K562 (cell line): ENCODE measurements at regions not wholly inside any gene's neighbourhood (a gene's known extent, or its start where the extent isn't known, plus 50 kb on each side); places are given as distances from the start of the nearest gene placed in this dataset.

Experiments used
- NCOA4 ChIP-seq: fragments of 450-650 bp; IDR thresholded peaks from 2 replicates; pipeline ENCODE4 v1.6.1; 2018; ENCODE audit warnings: mild to moderate bottlenecking; ENCODE audit not compliant: partially characterized antibody
- RAD21 ChIP-seq, 2 experiments: fragments of 250-450 bp in 1 of 2; fragments of 450-650 bp in 1 of 2; sonication (Bioruptor Pico) in 1 of 2; formaldehyde crosslinking in 1 of 2; IDR thresholded peaks in 1 of 2; conservative IDR thresholded peaks in 1 of 2; 2 replicates each; pipeline versions ENCODE4 v1.4.0 to v1.8.0; 2020 to 2022; ENCODE audit warnings: mild to moderate bottlenecking in 2 of 2, moderate library complexity in 1 of 2
- REST ChIP-seq, 2 experiments: fragments of 450-650 bp; formaldehyde crosslinking in 1 of 2; IDR thresholded peaks; 2 replicates each; pipeline versions ENCODE4 v1.4.0 to v1.6.1; 2014 to 2020; ENCODE audit warnings: mild to moderate bottlenecking in 2 of 2, borderline replicate concordance in 1 of 2, low read depth in 1 of 2
- ZFP36 ChIP-seq: fragments of 150-350 bp; IDR thresholded peaks from 2 replicates; pipeline ENCODE4 v1.6.1; 2018; ENCODE audit warnings: low read length, low read depth; ENCODE audit not compliant: partially characterized antibody
- TF ChIP-seq, protein P1 (sequence below): fragments of 450-650 bp; formaldehyde crosslinking; IDR thresholded peaks from 2 replicates; pipeline ENCODE4 v1.4.0; 2020; ENCODE audit warnings: mild to moderate bottlenecking, moderate library complexity
- TF ChIP-seq, protein P2 (sequence below): IDR thresholded peaks from 2 replicates; pipeline ENCODE4 v1.6.1; 2012; ENCODE audit warnings: low read depth, low read length, improper control_type of control experiment, borderline replicate concordance
- TF ChIP-seq, protein P3 (sequence below): fragments of 250-450 bp; sonication (Bioruptor Pico); IDR thresholded peaks from 2 replicates; pipeline ENCODE4 v1.4.0; 2020; ENCODE audit warnings: mild to moderate bottlenecking, moderate library complexity

- TF ChIP-seq REST (IDR thresholded peaks at IDR 0.05; ENCODE audit: borderline replicate concordance), result peak; percentile 51
- no peak for TF ChIP-seq REST (CRISPR knock-in tag; IDR thresholded peaks at IDR 0.05; ENCODE audit: low read depth)
- TF ChIP-seq NCOA4, result no peak
- TF ChIP-seq, protein P1, sequence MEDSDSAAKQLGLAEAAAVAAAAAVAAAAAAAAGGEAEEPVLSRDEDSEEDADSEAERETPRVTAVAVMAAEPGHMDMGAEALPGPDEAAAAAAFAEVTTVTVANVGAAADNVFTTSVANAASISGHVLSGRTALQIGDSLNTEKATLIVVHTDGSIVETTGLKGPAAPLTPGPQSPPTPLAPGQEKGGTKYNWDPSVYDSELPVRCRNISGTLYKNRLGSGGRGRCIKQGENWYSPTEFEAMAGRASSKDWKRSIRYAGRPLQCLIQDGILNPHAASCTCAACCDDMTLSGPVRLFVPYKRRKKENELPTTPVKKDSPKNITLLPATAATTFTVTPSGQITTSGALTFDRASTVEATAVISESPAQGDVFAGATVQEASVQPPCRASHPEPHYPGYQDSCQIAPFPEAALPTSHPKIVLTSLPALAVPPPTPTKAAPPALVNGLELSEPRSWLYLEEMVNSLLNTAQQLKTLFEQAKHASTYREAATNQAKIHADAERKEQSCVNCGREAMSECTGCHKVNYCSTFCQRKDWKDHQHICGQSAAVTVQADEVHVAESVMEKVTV (CRISPR knock-in tag), result peak; percentile 51; the same call in 1 of the 2 replicates
- peak; percentile 76 to 81 for TF ChIP-seq RAD21 (CRISPR knock-in tag; conservative IDR thresholded peaks at IDR 0.05 in 1 of 2, IDR thresholded peaks at IDR 0.05 in 1 of 2)
- TF ChIP-seq, protein P2, sequence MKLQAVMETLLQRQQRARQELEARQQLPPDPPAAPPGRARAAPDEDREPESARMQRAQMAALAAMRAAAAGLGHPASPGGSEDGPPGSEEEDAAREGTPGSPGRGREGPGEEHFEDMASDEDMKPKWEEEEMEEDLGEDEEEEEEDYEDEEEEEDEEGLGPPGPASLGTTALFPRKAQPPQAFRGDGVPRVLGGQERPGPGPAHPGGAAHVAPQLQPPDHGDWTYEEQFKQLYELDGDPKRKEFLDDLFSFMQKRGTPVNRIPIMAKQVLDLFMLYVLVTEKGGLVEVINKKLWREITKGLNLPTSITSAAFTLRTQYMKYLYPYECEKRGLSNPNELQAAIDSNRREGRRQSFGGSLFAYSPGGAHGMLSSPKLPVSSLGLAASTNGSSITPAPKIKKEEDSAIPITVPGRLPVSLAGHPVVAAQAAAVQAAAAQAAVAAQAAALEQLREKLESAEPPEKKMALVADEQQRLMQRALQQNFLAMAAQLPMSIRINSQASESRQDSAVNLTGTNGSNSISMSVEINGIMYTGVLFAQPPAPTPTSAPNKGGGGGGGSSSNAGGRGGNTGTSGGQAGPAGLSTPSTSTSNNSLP, result 0 out of 2 replicates have a peak, but pooled peaks have one; percentile 45
- TF ChIP-seq, protein P3, sequence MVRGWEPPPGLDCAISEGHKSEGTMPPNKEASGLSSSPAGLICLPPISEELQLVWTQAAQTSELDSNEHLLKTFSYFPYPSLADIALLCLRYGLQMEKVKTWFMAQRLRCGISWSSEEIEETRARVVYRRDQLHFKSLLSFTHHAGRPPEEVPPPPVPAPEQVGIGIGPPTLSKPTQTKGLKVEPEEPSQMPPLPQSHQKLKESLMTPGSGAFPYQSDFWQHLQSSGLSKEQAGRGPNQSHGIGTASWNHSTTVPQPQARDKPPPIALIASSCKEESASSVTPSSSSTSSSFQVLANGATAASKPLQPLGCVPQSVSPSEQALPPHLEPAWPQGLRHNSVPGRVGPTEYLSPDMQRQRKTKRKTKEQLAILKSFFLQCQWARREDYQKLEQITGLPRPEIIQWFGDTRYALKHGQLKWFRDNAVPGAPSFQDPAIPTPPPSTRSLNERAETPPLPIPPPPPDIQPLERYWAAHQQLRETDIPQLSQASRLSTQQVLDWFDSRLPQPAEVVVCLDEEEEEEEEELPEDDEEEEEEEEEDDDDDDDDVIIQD (CRISPR knock-in tag), result no peak
- TF ChIP-seq ZFP36, result no peak
Observed at GRCh38 chr5:39570403-39571027, 145.7 kb upstream of the DAB2 start (continued).
